Fibroblast of villous mesenchyme (primary cell): ENCODE measurements at regions not wholly inside any gene's neighbourhood (a gene's known extent, or its start where the extent isn't known, plus 50 kb on each side); places are given as distances from the start of the nearest gene placed in this dataset.
A peak's percentile ranks its signal among the peaks of the same experiment; 100 is the strongest.

Experiments
- DNase-seq: peaks from one replicate; pipeline ENCODE4 v3.0.0-alpha.2; 2010; ENCODE audit warnings: low read depth
- H3K4me3 ChIP-seq: 2 replicates; pipeline ENCODE4 v1.5.1; 2011; ENCODE audit warnings: low read depth, mild to moderate bottlenecking, low read length
- TF ChIP-seq, protein P1 (sequence below): IDR thresholded peaks from 2 replicates; pipeline ENCODE4 v1.5.1; 2012; ENCODE audit warnings: low read depth, mild to moderate bottlenecking, low read length; ENCODE audit not compliant: insufficient read depth

DNA sequence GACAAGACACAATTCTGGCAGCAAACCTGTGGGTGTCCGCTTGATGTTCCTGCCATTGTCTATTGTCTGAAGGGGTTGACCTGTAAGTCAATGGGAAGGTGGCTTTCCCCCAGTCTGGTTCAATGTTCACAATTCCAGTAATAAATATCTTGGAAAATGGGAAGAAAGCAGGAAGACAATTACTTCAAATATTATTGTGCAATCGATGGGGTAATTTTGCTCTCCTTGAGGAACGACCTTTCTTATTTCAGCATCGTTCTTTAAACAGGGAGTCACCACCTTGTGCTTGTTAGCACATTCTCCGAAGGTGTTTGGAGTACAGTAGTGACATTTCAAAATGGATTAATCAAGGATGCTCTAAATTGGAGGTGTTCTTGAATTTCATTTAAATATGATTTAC is 136.9 kb downstream of the BTBD3 start:
- no peak overlapping the region for H3K4me3 ChIP-seq
- no peak for DNase-seq
- TF ChIP-seq, protein P1, sequence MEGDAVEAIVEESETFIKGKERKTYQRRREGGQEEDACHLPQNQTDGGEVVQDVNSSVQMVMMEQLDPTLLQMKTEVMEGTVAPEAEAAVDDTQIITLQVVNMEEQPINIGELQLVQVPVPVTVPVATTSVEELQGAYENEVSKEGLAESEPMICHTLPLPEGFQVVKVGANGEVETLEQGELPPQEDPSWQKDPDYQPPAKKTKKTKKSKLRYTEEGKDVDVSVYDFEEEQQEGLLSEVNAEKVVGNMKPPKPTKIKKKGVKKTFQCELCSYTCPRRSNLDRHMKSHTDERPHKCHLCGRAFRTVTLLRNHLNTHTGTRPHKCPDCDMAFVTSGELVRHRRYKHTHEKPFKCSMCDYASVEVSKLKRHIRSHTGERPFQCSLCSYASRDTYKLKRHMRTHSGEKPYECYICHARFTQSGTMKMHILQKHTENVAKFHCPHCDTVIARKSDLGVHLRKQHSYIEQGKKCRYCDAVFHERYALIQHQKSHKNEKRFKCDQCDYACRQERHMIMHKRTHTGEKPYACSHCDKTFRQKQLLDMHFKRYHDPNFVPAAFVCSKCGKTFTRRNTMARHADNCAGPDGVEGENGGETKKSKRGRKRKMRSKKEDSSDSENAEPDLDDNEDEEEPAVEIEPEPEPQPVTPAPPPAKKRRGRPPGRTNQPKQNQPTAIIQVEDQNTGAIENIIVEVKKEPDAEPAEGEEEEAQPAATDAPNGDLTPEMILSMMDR: no peak

DNA sequence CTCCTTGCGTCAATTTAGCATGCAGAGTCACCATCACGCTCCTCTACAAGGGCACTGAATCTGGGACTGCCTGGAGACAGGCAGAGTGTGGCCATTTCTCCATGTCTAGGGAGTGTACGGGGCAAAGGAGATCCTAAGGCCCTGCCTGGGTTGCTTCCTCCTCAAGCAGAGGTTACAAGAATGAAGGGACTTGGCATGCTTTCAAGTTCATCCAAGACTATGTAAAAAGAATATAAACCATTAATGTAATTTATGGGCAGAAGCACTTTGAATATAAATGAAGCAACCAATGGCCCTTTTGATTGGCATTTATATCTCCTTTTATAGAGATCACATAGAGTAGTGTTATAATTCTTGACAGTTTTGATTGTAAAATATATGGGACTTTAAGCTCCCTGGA is 137.5 kb downstream of the BTBD3 start:
- no peak overlapping the region for H3K4me3 ChIP-seq
- peak; percentile 25 for DNase-seq
- TF ChIP-seq, protein P1: no peak

DNA sequence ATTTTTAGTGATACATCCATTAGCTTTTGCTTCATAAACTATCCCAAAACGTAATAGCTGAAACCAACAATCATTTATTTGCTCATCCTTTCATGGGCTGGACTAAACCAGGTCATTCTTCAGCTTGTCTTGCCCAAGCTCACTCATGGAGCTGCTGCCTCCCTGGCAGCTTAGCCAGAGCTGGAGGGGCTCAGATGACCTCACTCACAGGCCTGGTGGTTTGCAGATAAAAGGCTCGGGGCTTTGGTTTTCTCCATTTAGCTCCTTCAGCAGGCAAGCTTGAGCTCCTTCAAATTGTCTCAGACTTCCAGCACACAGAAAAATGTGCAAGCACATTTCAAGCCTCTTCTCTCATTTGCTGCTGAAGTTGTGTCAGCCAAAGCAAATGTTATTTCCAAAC is 139.1 kb downstream of the BTBD3 start:
- DNase-seq: peak; percentile 8
- no peak overlapping the region for H3K4me3 ChIP-seq
- TF ChIP-seq, protein P1: no peak

DNA sequence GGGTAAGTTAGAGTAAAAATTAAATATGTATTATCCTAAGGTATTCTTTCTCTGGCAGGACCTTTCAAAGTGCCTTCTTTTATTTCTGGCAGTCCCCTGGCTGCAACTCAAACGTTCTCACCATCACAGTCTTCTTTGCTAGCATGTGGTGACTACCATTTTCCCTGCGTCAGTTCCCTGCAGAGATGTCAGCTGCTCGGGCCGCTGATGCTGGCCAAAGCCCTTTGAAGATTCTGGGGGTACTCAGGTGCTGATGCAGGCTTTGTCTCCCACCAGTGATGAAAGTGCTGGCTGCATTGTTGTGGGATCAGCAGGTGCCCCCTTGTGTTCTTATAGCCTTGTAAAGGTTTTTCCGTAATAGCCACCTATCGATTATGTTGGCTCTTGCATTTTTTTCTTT is 140.1 kb downstream of the BTBD3 start:
- TF ChIP-seq, protein P1: no peak
- no peak for DNase-seq
- H3K4me3 ChIP-seq: no peak overlapping the region

DNA sequence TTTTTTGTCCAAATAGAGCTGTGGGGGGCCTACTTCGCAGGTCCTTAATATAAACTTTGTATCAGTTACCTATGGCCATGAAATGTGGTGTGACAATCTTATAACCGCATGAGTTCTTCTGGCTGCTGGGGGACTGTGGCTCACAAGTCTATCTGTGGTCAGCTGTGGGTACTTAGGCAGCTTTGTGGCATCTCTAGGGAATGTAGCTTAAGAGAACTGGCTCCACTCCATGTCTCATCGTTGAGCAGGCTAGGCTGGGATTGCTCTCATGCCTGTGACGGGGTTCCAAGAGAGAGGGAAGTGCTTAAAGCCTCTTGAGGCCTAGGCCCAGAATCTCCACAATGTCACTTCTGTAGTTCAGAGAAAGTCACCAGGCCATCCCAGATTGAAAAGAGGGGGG is 140.5 kb downstream of the BTBD3 start:
- TF ChIP-seq, protein P1: no peak
- no peak overlapping the region for H3K4me3 ChIP-seq
- DNase-seq: peak; percentile 15

DNA sequence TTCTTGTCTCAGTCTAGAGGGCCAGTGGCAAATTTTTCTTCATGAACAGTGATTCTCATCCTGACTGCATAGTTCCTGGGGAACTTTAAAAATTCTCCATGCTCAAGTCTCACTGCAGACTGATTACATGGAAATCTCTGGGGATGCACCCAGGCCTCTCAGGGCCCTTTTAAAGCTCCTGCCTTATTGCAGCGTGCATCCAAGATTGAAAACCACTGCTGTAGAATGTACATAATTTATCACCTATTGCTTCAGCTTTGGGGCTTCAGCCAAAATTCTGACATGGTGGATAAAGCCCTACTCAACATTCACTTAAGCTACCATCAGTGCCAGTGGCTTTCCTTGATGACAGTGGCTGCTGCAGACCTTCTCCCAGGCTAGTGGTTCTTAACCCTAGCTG is 143.8 kb downstream of the BTBD3 start:
- peak; percentile 38 for DNase-seq
- TF ChIP-seq, protein P1: no peak
- H3K4me3 ChIP-seq: no peak overlapping the region

DNA sequence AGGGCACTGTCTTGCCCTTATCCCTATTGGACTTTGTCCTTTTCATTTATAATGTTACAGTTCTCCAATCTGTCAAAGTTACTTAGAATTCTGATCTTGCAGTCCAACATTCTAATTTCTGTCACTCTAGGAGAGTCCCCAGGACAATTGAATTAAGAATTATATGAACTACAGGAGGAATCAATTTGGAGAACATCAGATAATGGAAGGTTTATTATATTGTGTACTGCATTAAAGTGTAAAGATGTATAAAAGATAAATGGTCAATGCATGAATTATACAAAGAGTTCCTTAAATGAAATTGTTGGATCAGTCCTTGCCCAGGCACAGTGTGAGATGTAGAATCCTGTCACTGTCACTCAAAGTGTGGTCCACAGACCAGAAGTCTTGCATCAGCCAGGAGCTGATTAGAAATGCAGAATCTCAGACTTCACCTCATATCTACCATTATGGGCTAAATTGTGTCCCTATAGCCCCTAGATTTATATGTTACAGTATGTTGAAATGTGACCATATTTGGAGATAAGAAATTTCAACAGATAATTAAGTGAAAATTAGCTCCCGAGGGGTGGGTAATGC is 145.5 kb downstream of the BTBD3 start:
- TF ChIP-seq, protein P1: no peak
- no peak for DNase-seq
- H3K4me3 ChIP-seq: no peak overlapping the region
